ENCODE measurements at regions not wholly inside any gene's neighbourhood (a gene's known extent, or its start where the extent isn't known, plus 50 kb on each side); places are given as distances from the start of the nearest gene placed in this dataset.

DNA sequence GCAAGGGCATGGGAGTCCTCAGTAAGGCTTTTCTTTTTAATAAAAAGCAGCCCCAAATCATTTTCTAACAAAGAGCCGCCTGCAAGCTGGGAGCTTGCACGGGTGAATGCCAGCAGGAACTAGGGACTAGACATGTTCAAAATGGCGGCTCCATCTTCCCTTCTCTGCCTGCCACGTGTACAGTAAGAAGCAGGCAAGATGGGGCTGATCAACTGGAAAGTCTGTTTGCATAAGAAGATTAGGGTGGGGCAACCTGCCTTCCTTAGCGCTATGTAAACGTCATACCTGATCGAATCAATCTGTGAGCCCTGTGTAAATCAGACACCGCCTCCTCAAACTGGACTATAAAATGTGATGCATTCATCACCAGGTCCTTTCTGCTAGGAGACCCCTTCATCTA, 299.4 kb upstream of the SOX4 start:
- no peaks in the 10 kb centered on the region for H3K79me2 ChIP-seq (ENCODE audit: low read length)
- no peaks in the 10 kb centered on the region for H3K36me3 ChIP-seq (ENCODE audit: low read depth, low read length)
- TF ChIP-seq EZH2phosphoT487 (IDR thresholded peaks at IDR 0.05; ENCODE audit: borderline replicate concordance, low read length) (no peak), EZH2 (IDR thresholded peaks at IDR 0.05; ENCODE audit: low read length, unreplicated experiment) (no peak)
- TF ChIP-seq, protein P1, sequence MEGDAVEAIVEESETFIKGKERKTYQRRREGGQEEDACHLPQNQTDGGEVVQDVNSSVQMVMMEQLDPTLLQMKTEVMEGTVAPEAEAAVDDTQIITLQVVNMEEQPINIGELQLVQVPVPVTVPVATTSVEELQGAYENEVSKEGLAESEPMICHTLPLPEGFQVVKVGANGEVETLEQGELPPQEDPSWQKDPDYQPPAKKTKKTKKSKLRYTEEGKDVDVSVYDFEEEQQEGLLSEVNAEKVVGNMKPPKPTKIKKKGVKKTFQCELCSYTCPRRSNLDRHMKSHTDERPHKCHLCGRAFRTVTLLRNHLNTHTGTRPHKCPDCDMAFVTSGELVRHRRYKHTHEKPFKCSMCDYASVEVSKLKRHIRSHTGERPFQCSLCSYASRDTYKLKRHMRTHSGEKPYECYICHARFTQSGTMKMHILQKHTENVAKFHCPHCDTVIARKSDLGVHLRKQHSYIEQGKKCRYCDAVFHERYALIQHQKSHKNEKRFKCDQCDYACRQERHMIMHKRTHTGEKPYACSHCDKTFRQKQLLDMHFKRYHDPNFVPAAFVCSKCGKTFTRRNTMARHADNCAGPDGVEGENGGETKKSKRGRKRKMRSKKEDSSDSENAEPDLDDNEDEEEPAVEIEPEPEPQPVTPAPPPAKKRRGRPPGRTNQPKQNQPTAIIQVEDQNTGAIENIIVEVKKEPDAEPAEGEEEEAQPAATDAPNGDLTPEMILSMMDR (conservative IDR thresholded peaks at IDR 0.05; ENCODE audit: low read depth, low read length) = no peak
- H3K9me3 ChIP-seq (ENCODE audit: low read length) = no peaks in the 10 kb centered on the region
- no peak overlapping the region for H3K9ac ChIP-seq (ENCODE audit: low read length)
- BruUV-seq (replicated peaks) = no TSS peak
- no peaks in the 10 kb centered on the region for H3K4me1 ChIP-seq (ENCODE audit: insufficient read depth, low read length)
- H3K27me3 ChIP-seq (ENCODE audit: low read length) = no peaks in the 10 kb centered on the region
- no peak overlapping the region for H3K4me3 ChIP-seq (ENCODE audit: low read length)
- POLR2A ChIA-PET (ENCODE audit: unreplicated experiment) = no interaction called here
- no peak overlapping the region for H3K4me2 ChIP-seq (ENCODE audit: low read length)
- CTCF ChIA-PET = no interaction called here
- H3K27ac ChIP-seq (ENCODE audit: low read length) = no peak overlapping the region
- no peaks in the 10 kb centered on the region for H4K20me1 ChIP-seq (ENCODE audit: low read length)
- H3F3A ChIP-seq (ENCODE audit: low read length, unreplicated experiment) = no peaks in the 10 kb centered on the region
- H3K9me2 ChIP-seq (replicated peaks; ENCODE audit: low read length) = no peaks in the 10 kb centered on the region
- H2AFZ ChIP-seq (ENCODE audit: low read length) = no peak overlapping the region
- intact Hi-C loops (cut with micrococcal nuclease) = no loop called here
- DNase-seq = no peak
- ATAC-seq = no peak

DNA sequence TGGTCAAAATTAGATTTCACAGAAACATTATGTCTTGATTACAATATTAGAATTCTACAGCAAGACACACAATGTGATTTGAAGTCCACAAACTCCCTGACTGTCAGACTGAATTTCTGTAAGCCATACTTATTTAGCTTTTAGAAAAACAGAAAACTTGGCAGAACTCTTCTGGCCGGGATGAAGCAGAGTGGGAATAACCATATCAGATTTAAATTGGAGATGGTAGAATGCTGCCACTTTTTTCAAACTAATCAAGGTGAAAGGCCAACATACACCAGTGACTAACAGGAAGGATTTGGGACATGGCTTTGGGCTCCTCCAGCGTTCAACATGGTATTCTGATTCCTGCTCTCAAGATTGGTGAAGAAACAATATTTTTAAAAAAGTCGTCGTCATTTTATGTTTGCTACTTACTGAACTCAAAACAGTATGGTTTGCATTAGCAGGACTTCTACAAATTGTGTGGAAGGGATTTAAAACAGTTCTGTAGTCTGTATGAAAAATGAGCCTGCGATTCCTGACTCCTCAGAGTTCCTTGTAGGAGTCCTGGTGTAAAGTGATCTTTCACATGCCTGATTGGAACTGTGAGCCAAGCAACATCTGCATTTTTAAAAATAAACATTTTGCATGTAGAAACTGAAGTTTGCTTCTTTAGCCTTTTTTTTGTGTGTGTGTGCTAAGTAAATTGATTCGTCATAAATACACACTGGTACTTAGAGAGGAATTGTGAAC, 297.9 kb upstream of the SOX4 start:
- Histone ChIP-seq H3K4me2 (ENCODE audit: low read length) (no peak overlapping the region), H2AFZ (ENCODE audit: low read length) (no peak overlapping the region), H3K27me3 (ENCODE audit: low read length) (no peaks in the 10 kb centered on the region), H3K79me2 (ENCODE audit: low read length) (no peaks in the 10 kb centered on the region), H3K9me3 (ENCODE audit: low read length) (no peaks in the 10 kb centered on the region), H3K9me2 (replicated peaks; ENCODE audit: low read length) (no peaks in the 10 kb centered on the region), H3K9ac (ENCODE audit: low read length) (no peak overlapping the region), H3K36me3 (ENCODE audit: low read depth, low read length) (no peaks in the 10 kb centered on the region), H3F3A (ENCODE audit: low read length, unreplicated experiment) (no peaks in the 10 kb centered on the region), H3K4me1 (ENCODE audit: insufficient read depth, low read length) (no peaks in the 10 kb centered on the region), H3K4me3 (ENCODE audit: low read length) (no peak overlapping the region), H4K20me1 (ENCODE audit: low read length) (no peaks in the 10 kb centered on the region), H3K27ac (ENCODE audit: low read length) (no peak overlapping the region)
- ATAC-seq (no peak), DNase-seq (no peak)
- intact Hi-C loops (cut with micrococcal nuclease) = no loop called here
- no TSS peak for BruUV-seq (replicated peaks)
- TF ChIP-seq, protein P1 (conservative IDR thresholded peaks at IDR 0.05; ENCODE audit: low read depth, low read length) = no peak
- TF ChIP-seq EZH2 (IDR thresholded peaks at IDR 0.05; ENCODE audit: low read length, unreplicated experiment) (no peak), EZH2phosphoT487 (IDR thresholded peaks at IDR 0.05; ENCODE audit: borderline replicate concordance, low read length) (no peak)
- POLR2A ChIA-PET (ENCODE audit: unreplicated experiment) = no interaction called here
- CTCF ChIA-PET = no interaction called here

DNA sequence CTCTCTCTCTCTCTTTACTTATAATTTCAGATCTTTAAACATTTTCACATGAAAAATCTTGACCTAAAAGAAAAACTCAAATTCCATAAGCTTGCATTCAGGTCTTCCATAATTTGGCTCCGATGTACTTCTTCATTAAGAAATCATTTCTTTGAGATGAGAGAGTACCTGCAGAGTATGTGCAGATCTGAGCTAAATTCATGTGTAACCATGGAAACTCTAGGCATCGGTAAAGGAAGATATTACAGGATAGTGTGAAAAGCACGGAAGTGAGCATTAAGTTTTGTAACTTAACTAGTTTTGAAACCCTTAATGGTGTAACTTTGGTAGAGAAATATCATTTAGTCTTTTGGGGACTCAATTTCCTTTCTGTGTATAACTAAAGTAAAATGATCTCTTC, 295.9 kb upstream of the SOX4 start:
- POLR2A ChIA-PET (ENCODE audit: unreplicated experiment) = no interaction called here
- DNase-seq (no peak), ATAC-seq (no peak)
- Histone ChIP-seq H3K9me3 (ENCODE audit: low read length) (no peaks in the 10 kb centered on the region), H3K9me2 (replicated peaks; ENCODE audit: low read length) (no peaks in the 10 kb centered on the region), H2AFZ (ENCODE audit: low read length) (no peak overlapping the region), H3K4me3 (ENCODE audit: low read length) (no peak overlapping the region), H3F3A (ENCODE audit: low read length, unreplicated experiment) (no peaks in the 10 kb centered on the region), H3K27me3 (ENCODE audit: low read length) (no peaks in the 10 kb centered on the region), H3K4me1 (ENCODE audit: insufficient read depth, low read length) (no peaks in the 10 kb centered on the region), H3K79me2 (ENCODE audit: low read length) (no peaks in the 10 kb centered on the region), H4K20me1 (ENCODE audit: low read length) (no peaks in the 10 kb centered on the region), H3K27ac (ENCODE audit: low read length) (no peak overlapping the region), H3K9ac (ENCODE audit: low read length) (no peak overlapping the region), H3K36me3 (ENCODE audit: low read depth, low read length) (no peaks in the 10 kb centered on the region), H3K4me2 (ENCODE audit: low read length) (no peak overlapping the region)
- intact Hi-C loops (cut with micrococcal nuclease) = no loop called here
- CTCF ChIA-PET = no interaction called here
- TF ChIP-seq, protein P1 (conservative IDR thresholded peaks at IDR 0.05; ENCODE audit: low read depth, low read length) = no peak
- TF ChIP-seq EZH2 (IDR thresholded peaks at IDR 0.05; ENCODE audit: low read length, unreplicated experiment) (no peak), EZH2phosphoT487 (IDR thresholded peaks at IDR 0.05; ENCODE audit: borderline replicate concordance, low read length) (no peak)
- no TSS peak for BruUV-seq (replicated peaks)
